WTC11 (cell line): ENCODE measurements at regions not wholly inside any gene's neighbourhood (a gene's known extent, or its start where the extent isn't known, plus 50 kb on each side); places are given as distances from the start of the nearest gene placed in this dataset.

Experiments used
- ATAC-seq: fragments of 200-7000 bp; cut with Tn5 transposase; 2 replicates; pipeline ENCODE4 v1.10.0; 2021; ENCODE audit warnings: mild to moderate bottlenecking, moderate library complexity
- CTCF ChIA-PET: fragments of 300-600 bp; sonication (Branson Sonifier 250); formaldehyde crosslinking; loops from one replicate; lab custom pipeline; 2021; ENCODE audit warnings: antibody characterized with exemption; lab: Charles Lee
- POLR2A ChIA-PET: fragments of 350-600 bp; sonication (Branson Sonifier 250); formaldehyde crosslinking; loops from one replicate; lab custom pipeline; 2021; ENCODE audit warnings: antibody characterized with exemption; lab: Charles Lee
- DNase-seq: peaks from one replicate; pipeline ENCODE4 v3.0.0; 2021; ENCODE audit warnings: low spot score
- H3K27ac Mint-ChIP-seq: 2 replicates; pipeline ENCODE4 v1.8.0; 2021; ENCODE audit warnings: mixed read lengths
- H3K27me3 Mint-ChIP-seq: 2 replicates; pipeline ENCODE4 v1.8.0; 2021; ENCODE audit warnings: low read depth, mild to moderate bottlenecking, moderate library complexity, mixed read lengths
- H3K36me3 Mint-ChIP-seq: 2 replicates; pipeline ENCODE4 v1.8.0; 2021; ENCODE audit warnings: mixed read lengths
- H3K4me1 Mint-ChIP-seq: 2 replicates; pipeline ENCODE4 v1.8.0; 2022; ENCODE audit warnings: mixed read lengths
- H3K4me3 Mint-ChIP-seq: 2 replicates; pipeline ENCODE4 v1.8.0; 2021; ENCODE audit warnings: mild to moderate bottlenecking, moderate library complexity, mixed read lengths
- H3K9me3 Mint-ChIP-seq: 2 replicates; pipeline ENCODE4 v1.8.0; 2021; ENCODE audit warnings: mixed read lengths
- AFF4 ChIP-seq: sonication (generic); formaldehyde crosslinking; IDR thresholded peaks from 2 replicates; pipeline ENCODE4 v1.8.1; 2023; ENCODE audit warnings: mild to moderate bottlenecking, missing genetic modification reagents, borderline replicate concordance
- CREM ChIP-seq: sonication (generic); formaldehyde crosslinking; IDR thresholded peaks from 2 replicates; pipeline ENCODE4 v1.8.1; 2022; ENCODE audit warnings: mild to moderate bottlenecking, missing genetic modification reagents, moderate library complexity
- ELF4 ChIP-seq: sonication (generic); formaldehyde crosslinking; IDR thresholded peaks from 2 replicates; pipeline ENCODE4 v1.8.1; 2022; ENCODE audit warnings: low read depth, mild to moderate bottlenecking, moderate library complexity, missing genetic modification reagents
- FOXK1 ChIP-seq: sonication (generic); formaldehyde crosslinking; IDR thresholded peaks from 2 replicates; pipeline ENCODE4 v1.8.0; 2022; ENCODE audit warnings: mild to moderate bottlenecking, moderate library complexity, missing genetic modification reagents
- MXD4 ChIP-seq: fragments of 250-450 bp; sonication (Bioruptor Pico); IDR thresholded peaks from 2 replicates; pipeline ENCODE4 v1.8.0; 2021; ENCODE audit warnings: mild to moderate bottlenecking, moderate library complexity, borderline replicate concordance
- MYBL2 ChIP-seq: sonication (generic); formaldehyde crosslinking; IDR thresholded peaks from 2 replicates; pipeline ENCODE4 v1.8.1; 2023; ENCODE audit warnings: mild to moderate bottlenecking, moderate library complexity, missing genetic modification reagents
- NFATC4 ChIP-seq: fragments of 250-450 bp; sonication (Bioruptor Pico); IDR thresholded peaks from 2 replicates; pipeline ENCODE4 v1.9.0; 2021; ENCODE audit warnings: mild to moderate bottlenecking
- NR3C1 ChIP-seq: sonication (generic); formaldehyde crosslinking; conservative IDR thresholded peaks from 2 replicates; pipeline ENCODE4 v1.8.1; 2023; ENCODE audit warnings: low read depth, mild to moderate bottlenecking, missing genetic modification reagents
- PREB ChIP-seq: sonication (generic); formaldehyde crosslinking; IDR thresholded peaks from 2 replicates; pipeline ENCODE4 v1.8.1; 2022; ENCODE audit warnings: mild to moderate bottlenecking, missing genetic modification reagents, moderate library complexity, borderline replicate concordance
- SMAD3 ChIP-seq: sonication (generic); formaldehyde crosslinking; IDR thresholded peaks from 2 replicates; pipeline ENCODE4 v1.8.0; 2022; ENCODE audit warnings: missing genetic modification reagents, mild to moderate bottlenecking, borderline replicate concordance
- SP1 ChIP-seq: sonication (generic); formaldehyde crosslinking; conservative IDR thresholded peaks from 2 replicates; pipeline ENCODE4 v1.8.1; 2022; ENCODE audit warnings: missing genetic modification reagents
- TEAD4 ChIP-seq: sonication (generic); formaldehyde crosslinking; IDR thresholded peaks from 2 replicates; pipeline ENCODE4 v1.8.0; 2022; ENCODE audit warnings: mild to moderate bottlenecking, missing genetic modification reagents
- ZNF232 ChIP-seq: sonication (generic); formaldehyde crosslinking; IDR thresholded peaks from 2 replicates; pipeline ENCODE4 v1.8.0; 2022; ENCODE audit warnings: mild to moderate bottlenecking, missing genetic modification reagents
- ZNF317 ChIP-seq: sonication (generic); formaldehyde crosslinking; IDR thresholded peaks from 2 replicates; pipeline ENCODE4 v1.8.1; 2023; ENCODE audit warnings: low read depth, mild to moderate bottlenecking, moderate library complexity, missing genetic modification reagents, borderline replicate concordance
- TF ChIP-seq, protein P1 (sequence below): sonication (generic); formaldehyde crosslinking; IDR thresholded peaks from 2 replicates; pipeline ENCODE4 v1.8.1; 2023; ENCODE audit warnings: mild to moderate bottlenecking, missing genetic modification reagents
- TF ChIP-seq, protein P2 (sequence below): sonication (generic); formaldehyde crosslinking; IDR thresholded peaks from 2 replicates; pipeline ENCODE4 v1.8.0; 2022; ENCODE audit warnings: missing genetic modification reagents
- TF ChIP-seq, protein P3 (sequence below): fragments of 250-450 bp; sonication (Bioruptor Pico); IDR thresholded peaks from 2 replicates; pipeline ENCODE4 v1.9.0; 2021; ENCODE audit warnings: mild to moderate bottlenecking, borderline replicate concordance

DNA sequence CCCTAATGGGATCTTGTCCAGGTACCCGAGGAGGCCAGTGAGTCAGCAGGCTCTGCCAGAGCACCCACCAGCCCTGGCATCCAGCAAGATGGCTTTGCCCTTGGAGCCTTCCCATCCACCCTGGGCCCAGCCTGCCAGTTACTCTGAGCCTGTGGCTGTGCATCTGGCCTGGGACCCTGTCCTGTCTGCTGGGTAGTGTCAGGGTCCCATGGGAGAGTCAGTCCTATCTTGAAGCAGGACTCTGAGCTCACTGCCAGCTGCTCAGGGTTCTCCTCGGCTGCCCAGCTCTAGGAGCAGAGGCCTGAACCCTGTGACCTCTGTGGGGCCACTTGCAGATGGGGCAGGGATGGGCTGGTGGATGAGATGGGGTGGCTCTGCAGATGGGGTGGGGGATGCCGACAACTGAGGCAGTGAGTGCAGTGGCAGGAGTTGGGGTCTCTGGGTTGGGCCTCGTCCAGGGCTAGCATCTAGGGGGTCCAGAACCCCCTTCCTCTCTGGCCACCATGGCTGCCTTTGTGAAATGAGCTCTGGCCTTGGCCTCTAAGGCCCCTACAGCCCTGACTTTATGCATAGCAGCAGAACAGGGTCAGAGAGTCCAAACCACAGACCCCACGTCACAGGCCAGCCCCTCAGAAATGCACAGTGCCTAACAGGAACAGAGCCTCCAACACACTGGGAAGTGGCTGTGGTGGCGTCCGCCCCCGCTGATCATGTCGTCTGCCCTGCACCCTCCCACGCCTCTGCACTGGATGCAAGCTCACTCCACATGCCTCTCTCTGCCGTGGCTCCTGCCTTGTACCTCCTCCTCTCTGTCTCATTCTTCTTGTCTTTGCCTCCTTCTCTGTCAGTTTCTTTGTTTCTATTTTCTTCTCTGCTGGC is 88.1 kb upstream of the RET start:
- POLR2A ChIA-PET: no interaction called here
- no peak for DNase-seq

DNA sequence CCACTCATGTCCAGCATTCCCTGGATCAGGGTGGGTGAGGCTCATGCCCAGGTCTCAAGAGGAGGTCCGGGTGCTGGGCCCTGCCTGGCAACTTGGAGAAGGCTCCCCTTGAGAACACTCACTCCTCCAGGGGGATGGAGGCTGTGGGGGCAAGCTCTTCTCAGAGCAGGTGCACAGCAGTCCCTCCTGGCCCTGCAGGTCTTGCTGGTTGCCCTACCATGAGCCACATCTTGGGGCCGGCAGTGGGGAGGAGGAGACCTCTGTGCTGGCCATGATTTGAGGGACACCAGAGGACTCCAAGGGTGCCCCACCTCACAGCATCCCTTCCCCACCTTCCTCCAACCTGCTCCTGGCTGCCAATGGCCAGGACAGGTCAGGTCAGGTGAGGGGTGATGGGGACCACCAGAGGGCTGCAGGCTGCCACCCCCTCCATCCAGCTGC is 87.4 kb upstream of the RET start:
- Mint-ChIP-seq H3K4me3 (no peak overlapping the region), H3K36me3 (no peaks in the 10 kb centered on the region), H3K4me1 (no peaks in the 10 kb centered on the region), H3K27me3 (no peaks in the 10 kb centered on the region), H3K9me3 (peaks cover 9% of the 10 kb centered on the region; the same call in 1 of the 2 replicates), H3K27ac (no peak overlapping the region)
- no peak for ATAC-seq
- peak; percentile 6 for DNase-seq
- POLR2A ChIA-PET: no interaction called here
- TF ChIP-seq SP1 (CRISPR knock-in tag): no peak
- TF ChIP-seq, protein P1, sequence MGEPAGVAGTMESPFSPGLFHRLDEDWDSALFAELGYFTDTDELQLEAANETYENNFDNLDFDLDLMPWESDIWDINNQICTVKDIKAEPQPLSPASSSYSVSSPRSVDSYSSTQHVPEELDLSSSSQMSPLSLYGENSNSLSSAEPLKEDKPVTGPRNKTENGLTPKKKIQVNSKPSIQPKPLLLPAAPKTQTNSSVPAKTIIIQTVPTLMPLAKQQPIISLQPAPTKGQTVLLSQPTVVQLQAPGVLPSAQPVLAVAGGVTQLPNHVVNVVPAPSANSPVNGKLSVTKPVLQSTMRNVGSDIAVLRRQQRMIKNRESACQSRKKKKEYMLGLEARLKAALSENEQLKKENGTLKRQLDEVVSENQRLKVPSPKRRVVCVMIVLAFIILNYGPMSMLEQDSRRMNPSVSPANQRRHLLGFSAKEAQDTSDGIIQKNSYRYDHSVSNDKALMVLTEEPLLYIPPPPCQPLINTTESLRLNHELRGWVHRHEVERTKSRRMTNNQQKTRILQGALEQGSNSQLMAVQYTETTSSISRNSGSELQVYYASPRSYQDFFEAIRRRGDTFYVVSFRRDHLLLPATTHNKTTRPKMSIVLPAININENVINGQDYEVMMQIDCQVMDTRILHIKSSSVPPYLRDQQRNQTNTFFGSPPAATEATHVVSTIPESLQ (CRISPR knock-in tag): no peak
- no peak for TF ChIP-seq ELF4 (CRISPR knock-in tag)
- TF ChIP-seq MYBL2: no peak
- no peak for TF ChIP-seq ZNF232 (CRISPR knock-in tag)
- TF ChIP-seq FOXK1 (CRISPR knock-in tag): no peak
- TF ChIP-seq SMAD3 (CRISPR knock-in tag): no peak
- no peak for TF ChIP-seq MXD4
- TF ChIP-seq CREM (CRISPR knock-in tag): no peak
- TF ChIP-seq, protein P2, sequence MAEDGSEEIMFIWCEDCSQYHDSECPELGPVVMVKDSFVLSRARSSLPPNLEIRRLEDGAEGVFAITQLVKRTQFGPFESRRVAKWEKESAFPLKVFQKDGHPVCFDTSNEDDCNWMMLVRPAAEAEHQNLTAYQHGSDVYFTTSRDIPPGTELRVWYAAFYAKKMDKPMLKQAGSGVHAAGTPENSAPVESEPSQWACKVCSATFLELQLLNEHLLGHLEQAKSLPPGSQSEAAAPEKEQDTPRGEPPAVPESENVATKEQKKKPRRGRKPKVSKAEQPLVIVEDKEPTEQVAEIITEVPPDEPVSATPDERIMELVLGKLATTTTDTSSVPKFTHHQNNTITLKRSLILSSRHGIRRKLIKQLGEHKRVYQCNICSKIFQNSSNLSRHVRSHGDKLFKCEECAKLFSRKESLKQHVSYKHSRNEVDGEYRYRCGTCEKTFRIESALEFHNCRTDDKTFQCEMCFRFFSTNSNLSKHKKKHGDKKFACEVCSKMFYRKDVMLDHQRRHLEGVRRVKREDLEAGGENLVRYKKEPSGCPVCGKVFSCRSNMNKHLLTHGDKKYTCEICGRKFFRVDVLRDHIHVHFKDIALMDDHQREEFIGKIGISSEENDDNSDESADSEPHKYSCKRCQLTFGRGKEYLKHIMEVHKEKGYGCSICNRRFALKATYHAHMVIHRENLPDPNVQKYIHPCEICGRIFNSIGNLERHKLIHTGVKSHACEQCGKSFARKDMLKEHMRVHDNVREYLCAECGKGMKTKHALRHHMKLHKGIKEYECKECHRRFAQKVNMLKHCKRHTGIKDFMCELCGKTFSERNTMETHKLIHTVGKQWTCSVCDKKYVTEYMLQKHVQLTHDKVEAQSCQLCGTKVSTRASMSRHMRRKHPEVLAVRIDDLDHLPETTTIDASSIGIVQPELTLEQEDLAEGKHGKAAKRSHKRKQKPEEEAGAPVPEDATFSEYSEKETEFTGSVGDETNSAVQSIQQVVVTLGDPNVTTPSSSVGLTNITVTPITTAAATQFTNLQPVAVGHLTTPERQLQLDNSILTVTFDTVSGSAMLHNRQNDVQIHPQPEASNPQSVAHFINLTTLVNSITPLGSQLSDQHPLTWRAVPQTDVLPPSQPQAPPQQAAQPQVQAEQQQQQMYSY (CRISPR knock-in tag): no peak
- no peak for TF ChIP-seq AFF4
- TF ChIP-seq TEAD4 (CRISPR knock-in tag): no peak
- CTCF ChIA-PET: no interaction called here

More for the DNA sequence above, 88.1 kb upstream of the RET start:
- Mint-ChIP-seq H3K4me1 (no peaks in the 10 kb centered on the region), H3K36me3 (no peaks in the 10 kb centered on the region), H3K9me3 (peaks cover 9% of the 10 kb centered on the region; the same call in 1 of the 2 replicates), H3K27me3 (no peaks in the 10 kb centered on the region), H3K4me3 (no peak overlapping the region), H3K27ac (no peak overlapping the region)
- CTCF ChIA-PET: no interaction called here
- no peak for ATAC-seq
- TF ChIP-seq ZNF317 (CRISPR knock-in tag): no peak
- TF ChIP-seq, protein P3, sequence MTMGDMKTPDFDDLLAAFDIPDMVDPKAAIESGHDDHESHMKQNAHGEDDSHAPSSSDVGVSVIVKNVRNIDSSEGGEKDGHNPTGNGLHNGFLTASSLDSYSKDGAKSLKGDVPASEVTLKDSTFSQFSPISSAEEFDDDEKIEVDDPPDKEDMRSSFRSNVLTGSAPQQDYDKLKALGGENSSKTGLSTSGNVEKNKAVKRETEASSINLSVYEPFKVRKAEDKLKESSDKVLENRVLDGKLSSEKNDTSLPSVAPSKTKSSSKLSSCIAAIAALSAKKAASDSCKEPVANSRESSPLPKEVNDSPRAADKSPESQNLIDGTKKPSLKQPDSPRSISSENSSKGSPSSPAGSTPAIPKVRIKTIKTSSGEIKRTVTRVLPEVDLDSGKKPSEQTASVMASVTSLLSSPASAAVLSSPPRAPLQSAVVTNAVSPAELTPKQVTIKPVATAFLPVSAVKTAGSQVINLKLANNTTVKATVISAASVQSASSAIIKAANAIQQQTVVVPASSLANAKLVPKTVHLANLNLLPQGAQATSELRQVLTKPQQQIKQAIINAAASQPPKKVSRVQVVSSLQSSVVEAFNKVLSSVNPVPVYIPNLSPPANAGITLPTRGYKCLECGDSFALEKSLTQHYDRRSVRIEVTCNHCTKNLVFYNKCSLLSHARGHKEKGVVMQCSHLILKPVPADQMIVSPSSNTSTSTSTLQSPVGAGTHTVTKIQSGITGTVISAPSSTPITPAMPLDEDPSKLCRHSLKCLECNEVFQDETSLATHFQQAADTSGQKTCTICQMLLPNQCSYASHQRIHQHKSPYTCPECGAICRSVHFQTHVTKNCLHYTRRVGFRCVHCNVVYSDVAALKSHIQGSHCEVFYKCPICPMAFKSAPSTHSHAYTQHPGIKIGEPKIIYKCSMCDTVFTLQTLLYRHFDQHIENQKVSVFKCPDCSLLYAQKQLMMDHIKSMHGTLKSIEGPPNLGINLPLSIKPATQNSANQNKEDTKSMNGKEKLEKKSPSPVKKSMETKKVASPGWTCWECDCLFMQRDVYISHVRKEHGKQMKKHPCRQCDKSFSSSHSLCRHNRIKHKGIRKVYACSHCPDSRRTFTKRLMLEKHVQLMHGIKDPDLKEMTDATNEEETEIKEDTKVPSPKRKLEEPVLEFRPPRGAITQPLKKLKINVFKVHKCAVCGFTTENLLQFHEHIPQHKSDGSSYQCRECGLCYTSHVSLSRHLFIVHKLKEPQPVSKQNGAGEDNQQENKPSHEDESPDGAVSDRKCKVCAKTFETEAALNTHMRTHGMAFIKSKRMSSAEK: no peak
- no peak for TF ChIP-seq NFATC4 (CRISPR knock-in tag)
- TF ChIP-seq NR3C1: no peak
- no peak for TF ChIP-seq PREB (CRISPR knock-in tag)
